ENCODE measurements at regions not wholly inside any gene's neighbourhood (a gene's known extent, or its start where the extent isn't known, plus 50 kb on each side); places are given as distances from the start of the nearest gene placed in this dataset.

- TF ChIP-seq CTCF (IDR thresholded peaks at IDR 0.05) (no peak), POLR2A (IDR thresholded peaks at IDR 0.05) (no peak), POLR2AphosphoS5 (IDR thresholded peaks at IDR 0.05) (no peak)
These were observed 241.7 kb upstream of the RAB4A start for GRCh38 chr1:229028987-229029878.

Measured in prostate gland (tissue), 2 donors.